DND-41 (cell line): ENCODE measurements at regions not wholly inside any gene's neighbourhood (a gene's known extent, or its start where the extent isn't known, plus 50 kb on each side); places are given as distances from the start of the nearest gene placed in this dataset.

Experiments
- EZH2 ChIP-seq: IDR thresholded peaks from 3 replicates; pipeline ENCODE4 v1.6.1; 2012; ENCODE audit warnings: borderline replicate concordance, low read depth, mild to moderate bottlenecking, moderate library complexity, low read length, inconsistent platforms; ENCODE audit not compliant: severe bottlenecking
- TF ChIP-seq, protein P1 (sequence below): IDR thresholded peaks from 2 replicates; pipeline ENCODE4 v1.5.1; 2012; ENCODE audit warnings: borderline replicate concordance, low read length, moderate library complexity, mild to moderate bottlenecking; ENCODE audit not compliant: poor library complexity, severe bottlenecking; ENCODE audit errors: extremely low read depth

DNA sequence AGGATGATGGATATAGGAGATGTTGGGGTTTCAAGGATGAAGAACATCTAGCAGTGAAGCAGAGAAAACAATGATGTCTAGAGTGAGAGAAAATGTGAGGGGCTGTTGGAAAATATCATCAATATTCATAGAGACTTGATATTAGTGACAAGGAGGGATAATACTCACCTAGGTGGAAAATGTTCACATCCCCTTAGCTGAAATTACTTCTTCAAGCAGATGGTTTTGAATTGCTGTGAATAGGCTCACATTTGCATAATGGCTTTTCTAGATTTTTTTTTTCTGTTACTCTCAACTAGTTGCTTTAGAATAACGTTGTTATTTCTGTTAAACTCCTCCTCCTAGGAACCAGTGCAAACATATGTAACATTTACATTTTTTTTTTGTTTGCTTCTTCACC, 61.6 kb upstream of the MAP1B start:
- TF ChIP-seq EZH2 = no peak
- TF ChIP-seq, protein P1, sequence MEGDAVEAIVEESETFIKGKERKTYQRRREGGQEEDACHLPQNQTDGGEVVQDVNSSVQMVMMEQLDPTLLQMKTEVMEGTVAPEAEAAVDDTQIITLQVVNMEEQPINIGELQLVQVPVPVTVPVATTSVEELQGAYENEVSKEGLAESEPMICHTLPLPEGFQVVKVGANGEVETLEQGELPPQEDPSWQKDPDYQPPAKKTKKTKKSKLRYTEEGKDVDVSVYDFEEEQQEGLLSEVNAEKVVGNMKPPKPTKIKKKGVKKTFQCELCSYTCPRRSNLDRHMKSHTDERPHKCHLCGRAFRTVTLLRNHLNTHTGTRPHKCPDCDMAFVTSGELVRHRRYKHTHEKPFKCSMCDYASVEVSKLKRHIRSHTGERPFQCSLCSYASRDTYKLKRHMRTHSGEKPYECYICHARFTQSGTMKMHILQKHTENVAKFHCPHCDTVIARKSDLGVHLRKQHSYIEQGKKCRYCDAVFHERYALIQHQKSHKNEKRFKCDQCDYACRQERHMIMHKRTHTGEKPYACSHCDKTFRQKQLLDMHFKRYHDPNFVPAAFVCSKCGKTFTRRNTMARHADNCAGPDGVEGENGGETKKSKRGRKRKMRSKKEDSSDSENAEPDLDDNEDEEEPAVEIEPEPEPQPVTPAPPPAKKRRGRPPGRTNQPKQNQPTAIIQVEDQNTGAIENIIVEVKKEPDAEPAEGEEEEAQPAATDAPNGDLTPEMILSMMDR = no peak
